ENCODE measurements at regions not wholly inside any gene's neighbourhood (a gene's known extent, or its start where the extent isn't known, plus 50 kb on each side); places are given as distances from the start of the nearest gene placed in this dataset.

DNA sequence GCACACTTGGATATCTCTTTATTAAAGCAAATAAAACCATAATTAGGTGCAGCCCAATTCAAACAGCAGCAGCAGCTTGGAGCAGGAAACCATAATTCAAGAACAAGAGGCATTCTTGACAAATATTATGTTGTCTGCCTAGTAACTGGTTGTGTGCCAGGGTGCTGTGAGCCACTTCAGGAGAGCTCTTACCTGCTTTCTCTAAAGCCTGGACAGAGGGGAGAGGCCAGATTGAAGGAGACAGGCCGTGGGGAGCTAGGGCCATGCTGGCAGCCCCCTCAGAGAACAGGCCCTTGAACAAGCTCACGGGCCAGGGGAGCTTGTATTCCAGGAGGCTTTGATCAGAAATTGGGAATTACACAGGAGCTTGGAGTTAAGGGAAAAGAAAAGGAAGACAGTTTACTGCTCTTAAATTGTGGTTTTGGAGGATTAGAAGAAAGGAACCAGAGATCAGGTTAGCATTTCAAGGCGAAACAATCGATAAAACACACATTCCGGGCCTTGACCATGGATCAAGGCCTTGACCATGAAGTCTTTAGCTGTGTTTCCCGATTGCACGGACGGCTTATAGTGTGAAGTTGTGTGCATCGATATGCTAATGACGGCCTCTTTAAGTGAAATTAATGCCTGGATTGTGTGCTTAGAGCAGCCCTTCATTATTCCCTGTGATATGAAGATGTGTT lies 69.8 kb upstream of the NKX2-2 start:
- intact Hi-C loops (cut with DNase I): no loop called here
- Histone ChIP-seq H3K27ac (no peak overlapping the region), H3K27me3 (no peaks in the 10 kb centered on the region), H3K36me3 (no peaks in the 10 kb centered on the region), H3K4me1 (no peaks in the 10 kb centered on the region), H3K4me3 (replicated peaks in 1 of 3) (no peak overlapping the region), H3K9me3 (no peaks in the 10 kb centered on the region)
- DNase-seq: peak; percentile 26 to 28
- TF ChIP-seq POLR2A (IDR thresholded peaks at IDR 0.05): no peak
- TF ChIP-seq, protein P1, sequence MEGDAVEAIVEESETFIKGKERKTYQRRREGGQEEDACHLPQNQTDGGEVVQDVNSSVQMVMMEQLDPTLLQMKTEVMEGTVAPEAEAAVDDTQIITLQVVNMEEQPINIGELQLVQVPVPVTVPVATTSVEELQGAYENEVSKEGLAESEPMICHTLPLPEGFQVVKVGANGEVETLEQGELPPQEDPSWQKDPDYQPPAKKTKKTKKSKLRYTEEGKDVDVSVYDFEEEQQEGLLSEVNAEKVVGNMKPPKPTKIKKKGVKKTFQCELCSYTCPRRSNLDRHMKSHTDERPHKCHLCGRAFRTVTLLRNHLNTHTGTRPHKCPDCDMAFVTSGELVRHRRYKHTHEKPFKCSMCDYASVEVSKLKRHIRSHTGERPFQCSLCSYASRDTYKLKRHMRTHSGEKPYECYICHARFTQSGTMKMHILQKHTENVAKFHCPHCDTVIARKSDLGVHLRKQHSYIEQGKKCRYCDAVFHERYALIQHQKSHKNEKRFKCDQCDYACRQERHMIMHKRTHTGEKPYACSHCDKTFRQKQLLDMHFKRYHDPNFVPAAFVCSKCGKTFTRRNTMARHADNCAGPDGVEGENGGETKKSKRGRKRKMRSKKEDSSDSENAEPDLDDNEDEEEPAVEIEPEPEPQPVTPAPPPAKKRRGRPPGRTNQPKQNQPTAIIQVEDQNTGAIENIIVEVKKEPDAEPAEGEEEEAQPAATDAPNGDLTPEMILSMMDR (IDR thresholded peaks at IDR 0.05): no peak
- WGBS, 2 donors: 78 to 79% methylated on average over 10 of the region's 10 CpGs

DNA sequence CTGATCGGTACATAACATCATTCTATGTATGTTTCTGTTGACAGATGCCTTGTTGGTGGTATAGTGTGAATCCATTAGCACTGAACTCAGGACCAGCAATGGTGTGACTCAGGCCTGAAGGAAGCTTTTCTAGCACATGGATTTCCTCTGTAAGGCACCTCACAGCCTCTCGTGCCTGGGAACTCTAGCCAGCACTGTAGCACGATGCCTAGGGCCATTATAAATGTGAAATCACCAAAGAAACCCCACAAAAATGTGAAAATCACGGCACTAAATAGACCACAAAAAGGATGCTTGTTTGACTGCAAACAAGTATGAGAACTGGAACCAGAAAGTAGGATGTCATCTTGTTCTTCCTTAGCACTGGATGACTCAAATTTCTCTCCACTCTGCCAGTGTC lies 63.7 kb upstream of the NKX2-2 start:
- no peak for TF ChIP-seq POLR2A (IDR thresholded peaks at IDR 0.05)
- TF ChIP-seq, protein P1 (IDR thresholded peaks at IDR 0.05): no peak
- H3K9me3 ChIP-seq: no peaks in the 10 kb centered on the region
- H3K27ac ChIP-seq: no peak overlapping the region
- DNase-seq: no peak
- 81 to 82% methylated on average over 4 of the region's 4 CpGs for WGBS, 2 donors
- H3K4me3 ChIP-seq (replicated peaks in 1 of 3): no peak overlapping the region
- H3K4me1 ChIP-seq: no peaks in the 10 kb centered on the region
- H3K36me3 ChIP-seq: no peaks in the 10 kb centered on the region
- intact Hi-C loops (cut with DNase I): no loop called here
- H3K27me3 ChIP-seq: no peaks in the 10 kb centered on the region

DNA sequence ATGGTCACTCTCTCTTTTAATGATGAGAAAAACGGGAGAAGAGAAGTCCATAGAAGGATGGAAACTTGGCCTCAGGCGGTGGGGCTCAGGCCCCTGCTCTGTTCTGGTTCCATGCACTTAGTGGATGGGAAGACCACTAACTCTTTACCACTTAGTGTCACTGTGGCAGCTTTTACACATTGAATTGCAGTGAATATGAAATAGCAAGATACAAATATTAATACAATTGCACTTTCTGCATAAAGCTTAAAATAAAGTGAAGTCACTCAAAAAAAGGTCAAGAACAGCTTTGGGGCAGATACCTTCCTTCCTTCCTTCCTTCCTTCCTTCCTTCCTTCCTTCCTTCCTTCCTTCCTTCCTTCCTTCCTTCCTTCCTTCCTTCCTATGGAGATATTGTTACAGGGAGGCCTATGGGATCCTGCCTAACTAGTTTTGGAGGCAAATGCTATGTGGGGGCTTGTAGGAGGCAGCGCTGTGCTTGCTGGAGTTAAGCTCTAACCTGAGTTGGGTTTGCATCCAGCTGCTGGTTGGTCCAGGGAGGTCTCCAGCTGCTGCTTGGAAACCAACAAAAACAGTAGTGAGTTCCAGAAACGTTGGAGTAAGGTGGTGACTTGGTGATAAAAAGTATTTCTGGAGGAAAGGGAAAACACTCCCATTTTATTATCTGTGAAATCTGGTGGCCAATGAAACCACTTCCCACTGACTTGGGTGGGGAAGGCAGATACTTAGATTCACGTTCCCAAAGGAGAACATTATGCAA lies 62.3 kb upstream of the NKX2-2 start:
- no peak overlapping the region for H3K4me3 ChIP-seq (replicated peaks in 1 of 3)
- DNase-seq: no peak
- TF ChIP-seq, protein P1 (IDR thresholded peaks at IDR 0.05): no peak
- no peak for TF ChIP-seq POLR2A (IDR thresholded peaks at IDR 0.05)
- no peak overlapping the region for H3K27ac ChIP-seq
- H3K36me3 ChIP-seq: no peaks in the 10 kb centered on the region
- 59 to 70% methylated on average over 5 of the region's 5 CpGs for WGBS, 2 donors
- intact Hi-C loops (cut with DNase I): no loop called here
- no peaks in the 10 kb centered on the region for H3K27me3 ChIP-seq
- H3K9me3 ChIP-seq: no peaks in the 10 kb centered on the region
- no peaks in the 10 kb centered on the region for H3K4me1 ChIP-seq

DNA sequence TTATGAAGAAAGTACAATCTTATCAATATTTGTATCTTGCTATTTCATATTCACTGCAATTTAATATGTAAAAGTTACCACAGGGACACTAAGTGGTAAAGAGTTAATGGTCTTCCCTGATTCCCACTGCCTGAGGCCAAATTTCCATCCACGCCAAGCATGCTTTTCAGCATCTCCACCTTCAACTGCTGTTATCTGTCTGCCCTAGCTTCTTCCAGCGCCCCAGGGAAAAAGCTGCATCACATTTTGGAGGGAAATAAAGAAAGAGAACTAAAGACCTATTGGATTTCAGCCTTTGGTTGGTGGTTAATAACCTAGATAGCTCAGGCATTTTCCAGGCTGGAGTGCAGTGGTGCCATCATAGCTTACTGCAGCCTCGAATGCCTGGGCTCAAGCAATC lies 61.3 kb upstream of the NKX2-2 start:
- Histone ChIP-seq H3K27me3 (no peaks in the 10 kb centered on the region), H3K4me3 (replicated peaks in 1 of 3) (no peak overlapping the region), H3K36me3 (no peaks in the 10 kb centered on the region), H3K27ac (no peak overlapping the region), H3K9me3 (no peaks in the 10 kb centered on the region), H3K4me1 (no peaks in the 10 kb centered on the region)
- 83 to 84% methylated on average over 3 of the region's 3 CpGs for WGBS, 2 donors
- TF ChIP-seq POLR2A (IDR thresholded peaks at IDR 0.05): no peak
- TF ChIP-seq, protein P1 (IDR thresholded peaks at IDR 0.05): no peak
- intact Hi-C loops (cut with DNase I): no loop called here
- no peak for DNase-seq

DNA sequence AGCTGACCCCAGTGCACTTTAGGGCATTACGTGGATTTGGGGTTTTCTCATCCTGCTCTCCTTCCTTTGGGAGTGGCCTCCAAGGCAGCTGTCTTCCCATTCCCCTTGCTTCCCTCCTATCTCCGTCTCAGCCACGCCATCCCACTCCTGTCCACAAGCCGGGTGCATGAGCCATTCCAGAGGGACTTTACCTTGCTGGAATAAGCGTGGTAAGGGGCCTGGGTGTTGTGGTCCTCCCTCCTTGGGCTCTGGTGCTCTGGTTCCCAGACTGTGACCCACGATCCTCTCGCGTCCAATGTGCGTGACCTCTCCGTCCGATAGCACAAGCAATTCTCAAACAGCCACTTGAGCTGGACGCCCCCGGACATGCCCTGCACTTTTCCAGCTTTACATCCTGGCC lies 60.6 kb upstream of the NKX2-2 start:
- DNase-seq: no peak
- TF ChIP-seq, protein P1 (IDR thresholded peaks at IDR 0.05): no peak
- TF ChIP-seq POLR2A (IDR thresholded peaks at IDR 0.05): no peak
- intact Hi-C loops (cut with DNase I): no loop called here
- H3K4me1 ChIP-seq: no peaks in the 10 kb centered on the region
- WGBS, 2 donors: 72 to 74% methylated on average over 13 of the region's 13 CpGs
- H3K27me3 ChIP-seq: no peaks in the 10 kb centered on the region
- no peak overlapping the region for H3K4me3 ChIP-seq (replicated peaks in 1 of 3)
- H3K27ac ChIP-seq: no peak overlapping the region
- no peaks in the 10 kb centered on the region for H3K36me3 ChIP-seq
- H3K9me3 ChIP-seq: no peaks in the 10 kb centered on the region
